Erythroblast (primary cell): ENCODE measurements at regions not wholly inside any gene's neighbourhood (a gene's known extent, or its start where the extent isn't known, plus 50 kb on each side); places are given as distances from the start of the nearest gene placed in this dataset.

Source experiments
- GATA1 ChIP-seq: IDR thresholded peaks from 2 replicates; pipeline ENCODE4 v1.6.1; 2011; ENCODE audit warnings: low read depth, mild to moderate bottlenecking, control low read depth, low read length, moderate library complexity
- POLR2A ChIP-seq: IDR thresholded peaks from 2 replicates; pipeline ENCODE4 v1.6.1; 2011; ENCODE audit warnings: mild to moderate bottlenecking, low read length

DNA sequence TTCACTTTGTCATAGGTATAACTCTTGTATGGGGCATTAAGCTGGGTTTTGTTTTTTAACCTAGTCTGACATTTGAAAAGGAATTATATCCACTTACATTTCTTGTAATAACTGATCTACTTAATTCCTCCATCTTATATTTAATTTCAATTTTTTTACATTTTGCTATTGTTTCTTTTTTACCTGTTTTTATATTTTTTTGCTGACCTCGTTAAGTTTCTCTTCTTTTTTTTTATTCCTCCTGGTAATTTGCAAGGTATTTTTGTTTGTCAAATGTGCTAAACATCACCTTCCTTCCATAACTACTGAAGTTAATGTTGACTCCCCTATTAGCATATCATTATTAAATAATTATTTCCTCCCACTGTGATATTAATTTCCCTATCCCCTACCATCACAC, 87.7 kb upstream of the NR2F2 start:
- TF ChIP-seq POLR2A (no peak), GATA1 (no peak)
